A673 (cell line): ENCODE measurements at regions not wholly inside any gene's neighbourhood (a gene's known extent, or its start where the extent isn't known, plus 50 kb on each side); places are given as distances from the start of the nearest gene placed in this dataset.

ENCODE experiments used
- BruUV-seq: library from RNA; stranded (reverse); fragments of 400-500 nt; replicated peaks from 2 replicates; lab custom pipeline; 2021; lab: Mats Ljungman, UMichigan
- CTCF ChIA-PET: fragments of 300-600 bp; sonication (Branson Sonifier 250); formaldehyde crosslinking; loops from one replicate; lab custom pipeline; 2022; ENCODE audit warnings: antibody characterized with exemption; lab: Charles Lee
- POLR2A ChIA-PET: fragments of 300-600 bp; sonication (Branson Sonifier 250); formaldehyde crosslinking; loops from one replicate; lab custom pipeline; 2022; ENCODE audit warnings: antibody characterized with exemption; ENCODE audit not compliant: low non-redundant PET; lab: Charles Lee
- DNase-seq: peaks from one replicate; pipeline ENCODE4 v3.0.0-alpha.2; 2015; ENCODE audit warnings: low spot score
- H3K27ac ChIP-seq: fragments of 200-600 bp; sonication (generic); 2 replicates; pipeline ENCODE4 v1.5.1; 2016; ENCODE audit warnings: mixed run types, low read depth, mild to moderate bottlenecking, mixed read lengths, antibody characterized with exemption, low read length; ENCODE audit not compliant: poor library complexity, severe bottlenecking
- H3K27me3 ChIP-seq: fragments of 200-600 bp; sonication (generic); replicated peaks from 2 replicates; pipeline ENCODE4 v1.6.1; 2017; ENCODE audit warnings: mixed run types, low read depth, mild to moderate bottlenecking, mixed read lengths, antibody characterized with exemption, low read length; ENCODE audit not compliant: insufficient read depth, poor library complexity
- H3K36me3 ChIP-seq: fragments of 200-600 bp; sonication (generic); 2 replicates; pipeline ENCODE4 v1.6.1; 2016; ENCODE audit warnings: mixed run types, mild to moderate bottlenecking, mixed read lengths, antibody characterized with exemption, low read length; ENCODE audit not compliant: insufficient read depth, poor library complexity, severe bottlenecking
- H3K4me1 ChIP-seq: fragments of 200-600 bp; sonication (generic); 2 replicates; pipeline ENCODE4 v1.6.1; 2017; ENCODE audit warnings: mixed run types, mild to moderate bottlenecking, mixed read lengths, antibody characterized with exemption, low read length; ENCODE audit not compliant: insufficient read depth, poor library complexity, severe bottlenecking
- H3K4me3 ChIP-seq: fragments of 200-600 bp; sonication (generic); 2 replicates; pipeline ENCODE4 v1.5.1; 2016; ENCODE audit warnings: low read depth, mixed run types, mild to moderate bottlenecking, mixed read lengths, low read length; ENCODE audit not compliant: poor library complexity, severe bottlenecking
- H3K9me3 ChIP-seq: fragments of 200-600 bp; sonication (generic); 2 replicates; pipeline ENCODE4 v1.6.1; 2016; ENCODE audit warnings: mixed run types, low read depth, mild to moderate bottlenecking, mixed read lengths, antibody characterized with exemption, low read length; ENCODE audit not compliant: poor library complexity, severe bottlenecking
- CTCF ChIP-seq: fragments of 300-800, 200-600 bp; sonication (generic); conservative IDR thresholded peaks from 2 replicates; pipeline ENCODE4 v1.5.1; 2017; ENCODE audit warnings: low read depth, mild to moderate bottlenecking, antibody characterized with exemption, low read length, moderate library complexity, mixed read lengths
- EZH2 ChIP-seq: fragments of 200-600 bp; sonication (generic); IDR thresholded peaks from 2 replicates; pipeline ENCODE4 v1.6.1; 2017; ENCODE audit warnings: borderline replicate concordance, low read depth, mild to moderate bottlenecking, mixed read lengths, antibody characterized with exemption, low read length; ENCODE audit not compliant: poor library complexity, severe bottlenecking
- intact Hi-C: fragments of 100-400 bp; cut with micrococcal nuclease; formaldehyde crosslinking; loops from one replicate; pipeline ENCODE4 v1.10.0; 2022; ENCODE audit not compliant: unreplicated experiment

DNA sequence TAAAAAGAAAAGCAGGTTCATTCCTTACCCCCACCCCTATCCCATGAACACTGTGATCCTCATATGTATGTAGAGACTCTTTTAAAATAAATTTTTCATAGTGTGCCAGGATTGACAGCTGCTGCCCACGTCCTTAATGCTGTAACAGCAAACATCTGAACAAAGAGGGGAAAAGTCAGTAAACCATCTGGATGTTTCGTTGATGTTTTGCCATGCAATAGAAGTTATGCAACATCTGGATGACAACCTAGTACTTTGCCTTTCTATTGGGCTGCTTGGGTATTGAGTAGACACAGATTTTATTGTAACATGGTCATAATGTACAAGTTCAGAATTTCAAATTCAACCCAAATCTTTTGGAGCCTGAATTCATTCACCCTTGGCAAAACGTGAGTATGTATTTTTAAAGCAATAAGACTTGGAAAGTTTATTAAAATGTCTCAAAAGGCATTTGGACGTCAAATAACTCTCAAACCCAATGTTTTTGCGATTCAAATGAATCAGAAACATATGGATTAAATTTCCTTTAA is 500.3 kb downstream of the DHX35 start:
- DNase-seq: no peak
- no peaks in the 10 kb centered on the region for H3K27me3 ChIP-seq
- BruUV-seq: no TSS peak
- intact Hi-C loops: no loop called here
- ChIA-PET POLR2A (no interaction called here), CTCF (no interaction called here)
- H3K4me1 ChIP-seq: no peaks in the 10 kb centered on the region
- no peaks in the 10 kb centered on the region for H3K36me3 ChIP-seq
- TF ChIP-seq CTCF (no peak), EZH2 (no peak)
- H3K27ac ChIP-seq: no peak overlapping the region
- H3K9me3 ChIP-seq: no peaks in the 10 kb centered on the region
- H3K4me3 ChIP-seq: no peak overlapping the region

DNA sequence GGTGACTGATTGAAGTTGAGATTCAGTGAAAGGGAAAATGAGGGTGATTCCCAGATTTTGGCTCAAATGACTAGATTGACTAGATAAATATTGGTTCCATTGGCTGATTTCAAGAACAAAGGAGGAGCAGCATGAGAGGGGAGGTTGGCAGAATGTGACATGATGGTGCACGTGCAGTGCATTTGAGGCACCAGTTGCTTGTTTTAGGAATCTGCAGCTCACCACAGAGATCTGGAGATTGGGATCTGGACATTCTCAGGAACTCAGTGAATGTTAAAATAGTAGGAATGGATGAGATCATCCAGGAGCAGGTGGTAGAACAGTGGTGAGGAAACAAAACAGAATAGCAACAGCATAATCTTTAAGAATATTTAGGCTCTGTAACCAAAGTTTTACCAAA is 496.3 kb downstream of the DHX35 start:
- Histone ChIP-seq H3K4me1 (no peaks in the 10 kb centered on the region), H3K4me3 (no peak overlapping the region), H3K9me3 (no peaks in the 10 kb centered on the region), H3K27ac (no peak overlapping the region), H3K36me3 (no peaks in the 10 kb centered on the region), H3K27me3 (peaks cover 6% of the 10 kb centered on the region)
- intact Hi-C loops: no loop called here
- DNase-seq: no peak
- ChIA-PET CTCF (no interaction called here), POLR2A (no interaction called here)
- TF ChIP-seq EZH2 (no peak), CTCF (no peak)
- no TSS peak for BruUV-seq

- Histone ChIP-seq H3K36me3 (no peaks in the 10 kb centered on the region), H3K9me3 (no peaks in the 10 kb centered on the region), H3K4me1 (no peaks in the 10 kb centered on the region), H3K27me3 (peaks cover 7% of the 10 kb centered on the region), H3K27ac (no peak overlapping the region), H3K4me3 (no peak overlapping the region)
- POLR2A ChIA-PET: no interaction called here
- TF ChIP-seq CTCF (no peak), EZH2 (no peak)
- BruUV-seq: no TSS peak
- CTCF ChIA-PET: no interaction called here
- intact Hi-C loops: no loop called here
- no peak for DNase-seq
Measured at GRCh38 chr20:39453890-39454289, 491.7 kb downstream of the DHX35 start.
